HG02763 (cell line): ENCODE measurements at regions not wholly inside any gene's neighbourhood (a gene's known extent, or its start where the extent isn't known, plus 50 kb on each side); places are given as distances from the start of the nearest gene placed in this dataset.

ENCODE experiments used
- ATAC-seq: cut with Tn5 transposase; IDR thresholded peaks from one replicate; pipeline ENCODE4 v1.9.1; 2021; ENCODE audit warnings: mild to moderate bottlenecking, moderate library complexity; ENCODE audit not compliant: unreplicated experiment

DNA sequence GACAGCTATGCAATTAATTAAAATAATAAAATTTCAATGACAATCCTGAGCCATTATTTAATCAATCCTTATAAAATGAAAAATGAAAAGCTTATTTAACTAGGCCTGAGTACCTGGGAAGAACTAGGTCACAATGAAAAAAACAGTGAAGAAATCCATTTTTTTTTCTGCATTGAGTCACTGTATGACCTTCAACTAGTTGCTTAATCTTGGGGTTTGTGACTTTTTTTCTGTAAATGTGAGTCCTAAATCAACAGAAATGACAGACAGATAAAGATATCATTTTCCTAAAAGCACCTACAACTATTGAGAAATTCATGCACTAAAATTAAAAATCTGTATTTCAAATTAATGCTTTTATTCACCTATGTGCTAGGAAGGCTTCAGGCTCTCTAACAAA lies 96.8 kb downstream of the TMEM26 start:
- ATAC-seq, result no peak

DNA sequence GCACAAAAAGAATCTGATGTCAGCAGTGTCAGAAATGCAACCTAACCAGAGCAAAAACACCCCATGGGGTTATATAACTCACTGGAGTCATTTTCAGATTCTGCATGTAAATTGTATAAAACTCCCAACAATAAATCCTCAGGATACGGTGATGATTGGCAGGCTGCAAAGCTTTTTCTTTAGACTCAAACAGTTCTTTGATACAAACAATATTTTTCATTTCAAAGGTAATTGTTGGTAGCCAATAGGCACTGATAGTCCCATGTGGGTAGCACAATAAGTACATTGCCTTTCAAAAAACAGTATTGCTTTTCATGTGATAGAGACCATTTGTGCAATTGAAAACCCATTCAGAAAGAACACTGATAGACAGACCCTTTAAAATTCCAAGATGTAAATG lies 98.0 kb downstream of the TMEM26 start:
- ATAC-seq, result no peak

DNA sequence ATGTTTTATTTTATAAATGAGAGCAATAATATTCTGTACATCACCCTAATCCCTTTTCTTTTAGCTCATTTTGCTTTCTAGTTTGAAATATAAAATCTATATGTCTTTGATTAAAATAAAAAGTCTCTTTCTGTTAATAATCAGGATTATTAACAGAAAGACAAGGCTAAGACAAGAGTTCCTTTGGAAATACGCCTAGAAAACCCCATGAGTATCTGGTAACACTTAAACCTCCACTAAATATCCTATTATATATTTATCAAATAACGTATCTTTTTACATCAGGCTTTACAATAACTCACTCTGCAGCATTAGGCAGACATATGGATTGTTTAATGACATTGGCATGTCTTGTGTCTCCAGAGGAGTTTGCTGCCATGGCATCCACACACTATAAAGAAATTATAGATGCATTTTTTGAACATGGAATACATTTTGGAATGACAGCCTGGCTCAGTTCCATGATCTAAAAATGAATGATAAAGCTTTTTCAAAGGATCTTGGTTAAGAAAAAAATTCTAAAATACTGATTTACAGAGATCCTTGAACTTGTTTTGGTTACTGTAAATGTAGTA lies 98.7 kb downstream of the TMEM26 start:
- ATAC-seq, result no peak

DNA sequence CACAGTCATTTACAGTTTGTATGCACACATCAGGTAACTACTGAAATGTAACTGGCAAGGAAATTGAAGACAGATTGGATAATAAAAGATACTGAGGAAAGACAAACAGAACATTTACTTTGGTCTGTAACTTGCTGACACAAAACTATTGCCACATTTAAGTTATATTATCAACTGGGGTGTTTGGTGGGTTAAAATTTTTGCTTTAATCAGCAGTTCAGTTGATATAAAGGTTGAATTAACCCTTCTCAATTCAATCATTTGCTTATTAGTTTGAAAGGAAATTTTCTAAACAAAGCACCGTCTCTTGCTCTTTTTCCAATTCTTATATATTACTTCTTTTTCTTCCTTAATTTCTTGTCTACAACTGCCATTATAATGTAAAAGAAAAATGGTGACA lies 102.4 kb downstream of the TMEM26 start:
- no peak for ATAC-seq

DNA sequence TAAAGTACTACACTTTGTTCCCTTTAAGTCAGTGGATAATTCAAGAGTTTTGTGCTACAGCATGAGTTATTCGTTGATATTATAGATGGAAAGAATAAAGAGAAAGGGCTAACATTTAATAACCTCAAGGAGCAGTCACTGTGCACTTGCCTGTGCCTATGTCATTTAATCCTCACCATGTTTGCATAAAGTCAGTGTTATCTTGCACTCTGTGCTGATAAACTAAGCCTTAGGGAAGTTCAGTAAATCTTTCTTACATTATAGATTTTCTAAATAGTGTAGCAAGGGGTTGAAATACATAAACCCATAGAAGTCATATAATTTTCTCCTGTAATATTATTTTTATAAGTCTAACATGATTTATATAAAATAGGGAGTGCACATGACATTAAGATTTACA lies 103.1 kb downstream of the TMEM26 start:
- no peak for ATAC-seq

DNA sequence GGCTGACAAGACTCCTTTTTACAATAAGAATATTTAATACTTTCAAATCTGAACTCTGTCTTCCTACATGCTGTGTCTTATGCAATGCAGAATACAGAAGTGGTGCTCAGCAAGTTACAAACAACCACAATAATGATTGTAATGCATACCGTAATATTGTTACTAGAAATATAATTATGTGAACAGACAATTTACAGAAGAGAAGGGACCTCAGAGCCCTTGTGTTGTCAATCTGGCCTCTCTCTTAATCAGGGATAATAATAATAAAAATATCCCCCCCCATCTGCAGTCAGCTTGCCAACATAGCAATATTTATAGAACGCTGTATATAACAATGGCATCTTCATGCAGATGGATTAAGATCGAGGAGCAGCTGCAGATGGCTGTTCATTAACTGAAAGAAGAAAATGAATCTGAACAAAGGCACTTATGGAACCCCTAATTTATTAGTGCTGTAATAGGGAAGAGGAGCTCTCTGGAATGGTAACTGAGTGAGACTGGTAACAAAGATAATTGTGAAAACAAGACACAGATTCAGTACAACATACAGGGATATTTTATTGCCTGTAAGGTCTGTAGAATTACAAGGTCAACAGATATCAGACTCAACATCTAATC lies 106.3 kb downstream of the TMEM26 start:
- no peak for ATAC-seq

DNA sequence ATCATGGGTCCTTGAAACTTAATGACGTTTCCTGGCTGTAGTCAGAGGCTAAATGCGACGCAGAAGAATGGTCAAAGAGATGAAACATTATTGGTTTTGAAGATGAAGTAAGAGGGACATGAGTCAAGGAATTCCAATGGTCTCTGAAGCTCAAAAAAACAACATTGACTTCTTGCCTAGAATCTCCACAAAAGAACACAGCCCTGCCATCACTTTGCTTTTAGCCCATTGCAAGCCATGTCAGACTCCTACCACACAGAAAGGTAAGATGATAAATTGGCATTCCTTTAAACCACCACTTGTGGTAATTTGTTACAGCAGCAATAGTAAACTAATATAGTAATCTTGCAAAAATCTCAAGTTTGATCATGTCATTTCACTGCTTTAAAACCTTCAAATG lies 109.4 kb downstream of the TMEM26 start:
- no peak for ATAC-seq

DNA sequence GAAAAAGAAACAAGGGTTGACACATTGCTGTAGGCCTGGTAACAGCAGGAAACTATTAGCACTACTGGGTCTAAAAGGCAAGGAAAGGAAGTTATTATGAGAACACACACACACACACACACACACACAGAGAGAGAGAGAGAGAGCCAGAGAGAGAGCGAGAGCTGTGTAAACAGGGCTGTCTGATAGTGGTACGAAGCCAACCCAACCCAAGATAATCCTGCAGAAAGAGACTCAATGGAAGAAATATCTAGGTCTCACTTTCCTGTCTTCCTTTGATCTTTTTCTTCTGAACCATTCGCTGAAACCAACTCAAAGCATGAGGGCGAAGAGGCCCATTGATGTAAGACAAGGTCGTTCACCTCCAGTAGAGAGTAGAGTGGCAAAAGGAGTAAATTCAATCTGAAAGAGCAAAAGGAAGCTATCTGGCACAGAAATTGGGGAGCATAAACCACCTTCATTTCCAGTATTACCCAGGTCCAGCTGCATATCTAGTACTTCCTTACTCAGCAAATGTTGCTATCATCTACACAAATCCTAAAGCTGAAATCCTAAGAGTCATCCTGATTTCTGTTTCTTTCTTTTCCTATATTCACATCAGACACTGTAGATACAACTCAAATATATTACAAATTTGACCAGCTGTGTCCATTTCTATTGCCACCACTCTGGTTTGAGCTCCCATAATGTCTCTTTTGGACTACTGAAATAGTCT lies 110.2 kb downstream of the TMEM26 start:
- ATAC-seq, result no peak

DNA sequence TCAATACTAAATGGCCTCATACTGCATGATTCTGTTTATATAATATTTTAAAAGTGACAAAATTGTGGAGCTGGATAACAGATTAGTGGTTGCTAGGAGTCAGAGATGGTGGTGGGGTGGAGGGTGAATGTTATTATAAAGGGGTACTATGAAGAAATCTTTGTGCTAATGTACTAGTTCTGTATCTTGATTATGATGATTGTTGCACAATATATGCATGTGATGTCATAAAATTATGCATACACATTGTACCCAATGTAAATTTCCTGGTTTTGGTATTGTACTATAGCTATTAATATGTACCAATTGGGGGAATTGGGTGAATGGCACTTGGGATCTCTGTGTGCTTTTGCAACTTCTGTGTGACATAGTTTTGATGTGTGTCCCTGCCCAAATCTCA lies 112.2 kb downstream of the TMEM26 start:
- ATAC-seq, result no peak

DNA sequence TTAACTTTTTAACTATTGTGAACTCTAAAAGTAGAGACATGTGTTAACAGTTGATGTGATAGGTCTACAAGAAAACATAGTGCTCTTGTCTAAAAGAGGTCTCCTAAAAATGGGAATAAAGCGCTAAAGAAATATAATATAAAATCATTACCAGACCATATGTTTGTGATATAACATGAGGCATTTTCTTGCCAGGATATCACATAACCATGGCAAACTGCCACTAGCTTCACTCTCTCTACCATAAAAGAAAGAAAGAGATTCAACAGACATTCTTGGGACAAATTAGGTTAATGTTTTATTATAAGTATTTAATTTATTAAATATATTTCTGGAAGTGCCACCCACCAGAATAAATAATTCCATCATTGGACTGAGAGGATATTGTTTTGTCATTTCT lies 115.0 kb downstream of the TMEM26 start:
- no peak for ATAC-seq

DNA sequence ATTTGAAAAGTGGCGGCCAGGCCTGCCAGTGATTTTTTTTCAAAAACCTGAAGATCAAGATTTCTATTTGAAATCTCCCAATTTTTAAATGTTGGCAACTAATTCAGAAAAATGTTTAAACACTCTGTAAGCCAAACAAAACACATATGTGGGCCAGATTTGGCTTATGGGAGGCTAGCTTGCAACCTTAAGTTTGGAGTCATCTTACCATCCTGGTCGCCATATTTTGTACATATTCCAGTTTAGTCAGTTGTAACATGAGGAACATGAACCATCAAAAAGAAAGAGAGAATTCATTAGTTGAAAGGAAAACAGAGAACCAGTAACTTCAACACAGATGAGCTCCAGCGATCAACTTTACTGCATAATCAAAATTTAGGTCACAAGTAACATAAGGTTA lies 115.4 kb downstream of the TMEM26 start:
- ATAC-seq, result no peak

DNA sequence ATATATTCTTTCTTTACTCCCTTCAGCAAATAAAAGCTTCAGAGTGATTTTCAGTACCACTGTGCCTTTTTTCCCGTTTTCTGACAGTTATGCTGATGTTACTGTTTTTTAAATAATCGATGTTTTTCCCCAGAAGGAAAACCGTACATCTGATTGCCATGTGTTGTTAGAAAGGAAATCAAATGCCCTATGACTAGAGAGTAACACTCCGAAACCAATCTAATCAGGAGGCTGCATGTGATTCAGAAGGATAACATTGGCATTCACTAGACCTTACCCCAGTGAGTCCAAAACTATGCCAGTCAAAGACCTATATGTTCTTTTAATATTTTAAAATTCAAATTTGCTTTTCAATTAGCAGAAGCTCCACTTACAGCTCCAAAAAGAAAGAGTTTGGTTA lies 116.3 kb downstream of the TMEM26 start:
- no peak for ATAC-seq

DNA sequence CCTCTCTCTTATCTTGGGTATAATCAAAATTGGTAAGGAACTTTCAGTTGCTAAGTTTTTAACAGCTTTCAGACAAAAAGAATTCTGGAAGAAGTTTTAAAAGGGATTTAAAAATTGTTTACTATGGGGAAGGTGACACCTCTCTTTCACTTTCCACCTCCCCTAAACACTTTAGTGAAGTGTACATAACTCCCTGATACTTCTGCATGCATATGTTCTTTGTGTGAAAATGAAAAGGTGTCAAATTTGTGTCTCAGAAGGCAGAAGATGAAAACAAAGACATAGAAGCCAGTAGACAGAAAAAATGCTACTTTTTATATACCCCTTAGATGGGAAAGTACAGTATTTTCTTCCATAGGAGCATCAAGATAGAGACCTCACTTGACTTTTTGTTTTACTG lies 117.8 kb downstream of the TMEM26 start:
- ATAC-seq, result no peak

DNA sequence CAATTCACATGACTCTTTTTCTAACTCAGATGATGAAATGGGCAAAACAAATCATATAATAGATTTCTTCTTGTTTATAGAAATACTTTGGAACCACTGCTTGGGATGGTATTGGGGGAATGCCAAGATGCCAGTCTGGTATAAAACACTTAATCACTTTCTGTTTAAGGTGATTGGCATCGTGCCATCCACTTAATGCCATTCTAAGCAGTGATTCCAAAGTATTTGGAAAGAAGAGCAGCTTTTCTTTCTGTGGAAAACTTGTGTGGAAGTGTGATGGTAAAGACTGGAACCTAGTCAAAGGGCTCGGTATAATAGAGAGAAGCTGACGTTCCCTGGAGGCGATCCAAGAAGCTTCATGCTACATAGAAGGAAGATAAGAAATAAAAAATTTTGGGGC lies 120.6 kb downstream of the TMEM26 start:
- ATAC-seq, result no peak

DNA sequence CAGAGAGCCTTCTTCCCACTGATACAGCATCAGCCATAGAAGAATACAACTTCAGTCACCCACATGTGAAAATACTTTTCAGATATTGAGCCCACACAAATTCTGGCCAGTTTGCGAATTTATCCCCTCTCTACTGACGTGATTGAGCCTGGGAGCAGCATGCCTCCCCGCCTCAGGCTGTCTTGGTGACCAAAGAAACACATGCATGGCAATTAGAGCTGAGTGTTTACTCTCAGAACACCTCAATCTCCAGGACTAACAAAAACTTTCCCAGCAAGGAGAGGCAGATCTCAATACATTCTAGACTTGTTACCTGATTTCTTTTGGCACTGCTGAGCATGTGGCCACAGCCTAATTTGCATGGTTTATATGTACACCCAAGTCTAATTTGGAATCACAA lies 122.5 kb downstream of the TMEM26 start:
- ATAC-seq, result no peak

DNA sequence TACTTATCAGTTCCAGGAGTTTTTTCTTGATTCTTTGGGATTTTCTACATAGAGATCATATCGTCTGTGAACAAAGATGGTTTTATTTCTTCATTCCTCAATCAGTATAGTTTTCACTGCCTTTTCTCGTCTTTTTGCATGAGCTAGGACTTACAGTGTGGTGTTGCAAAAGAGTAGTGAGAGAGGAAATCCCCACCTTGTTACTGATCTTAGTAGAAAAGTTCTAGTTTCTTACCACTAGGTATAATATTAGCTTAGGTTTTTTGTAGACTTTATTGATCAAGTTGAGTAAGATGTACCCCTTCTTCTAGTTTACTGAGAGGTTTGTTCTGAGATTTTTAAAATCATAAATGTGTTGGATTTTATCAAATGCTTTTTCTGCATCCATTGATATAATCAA lies 123.3 kb downstream of the TMEM26 start:
- peak; percentile 83 for ATAC-seq

DNA sequence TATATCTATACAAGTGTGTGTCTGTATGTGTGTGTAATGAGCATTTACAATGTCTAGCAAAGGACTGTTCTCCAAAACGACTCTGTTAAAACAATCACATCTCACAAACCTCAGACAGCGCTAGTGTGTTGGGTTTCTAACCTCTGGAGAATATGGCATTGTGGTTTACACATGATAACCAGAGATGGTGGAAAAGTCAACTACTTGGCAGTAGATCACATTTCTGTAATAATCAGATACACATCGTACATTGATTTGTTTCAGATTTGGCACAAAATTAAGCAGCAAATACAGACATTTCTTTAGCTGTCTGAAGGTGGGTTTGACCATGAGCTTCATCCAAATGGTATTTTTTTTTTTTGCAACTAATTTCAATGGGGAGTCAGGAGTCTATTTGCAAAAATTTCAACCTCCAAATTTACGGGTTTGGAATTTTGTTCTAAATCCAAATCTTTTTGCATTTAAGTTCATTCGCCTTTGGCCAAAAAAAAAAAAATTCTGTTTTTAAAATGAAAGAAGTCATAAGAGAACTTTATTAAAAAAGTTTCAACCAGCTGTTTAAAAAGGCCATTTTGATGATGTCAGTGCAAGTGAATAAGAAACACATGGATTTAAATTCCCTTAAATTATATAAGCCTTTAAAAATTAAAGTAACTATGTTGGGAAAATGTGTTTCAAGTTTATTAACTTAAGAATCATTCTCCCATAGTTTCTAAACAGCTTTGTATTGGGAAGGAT lies 127.8 kb downstream of the TMEM26 start:
- no peak for ATAC-seq

DNA sequence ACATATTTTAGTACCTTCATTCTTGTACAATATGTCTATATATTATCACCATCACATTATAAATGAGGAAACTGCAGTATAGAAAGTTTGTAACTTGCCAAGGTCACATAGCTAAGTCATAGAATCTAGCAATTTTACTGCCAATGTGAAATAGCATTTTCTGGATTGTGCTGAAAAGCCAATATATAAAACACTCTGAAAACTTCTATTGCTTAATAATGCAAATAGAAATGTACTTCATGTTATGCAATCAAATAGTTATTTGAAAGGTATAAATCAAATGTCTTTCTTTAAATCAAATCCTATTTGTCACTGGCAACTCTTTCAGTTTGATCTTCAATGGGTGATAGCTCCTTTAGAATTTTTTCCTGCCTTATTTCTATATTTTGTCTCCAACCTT lies 129.5 kb downstream of the TMEM26 start:
- ATAC-seq, result no peak

DNA sequence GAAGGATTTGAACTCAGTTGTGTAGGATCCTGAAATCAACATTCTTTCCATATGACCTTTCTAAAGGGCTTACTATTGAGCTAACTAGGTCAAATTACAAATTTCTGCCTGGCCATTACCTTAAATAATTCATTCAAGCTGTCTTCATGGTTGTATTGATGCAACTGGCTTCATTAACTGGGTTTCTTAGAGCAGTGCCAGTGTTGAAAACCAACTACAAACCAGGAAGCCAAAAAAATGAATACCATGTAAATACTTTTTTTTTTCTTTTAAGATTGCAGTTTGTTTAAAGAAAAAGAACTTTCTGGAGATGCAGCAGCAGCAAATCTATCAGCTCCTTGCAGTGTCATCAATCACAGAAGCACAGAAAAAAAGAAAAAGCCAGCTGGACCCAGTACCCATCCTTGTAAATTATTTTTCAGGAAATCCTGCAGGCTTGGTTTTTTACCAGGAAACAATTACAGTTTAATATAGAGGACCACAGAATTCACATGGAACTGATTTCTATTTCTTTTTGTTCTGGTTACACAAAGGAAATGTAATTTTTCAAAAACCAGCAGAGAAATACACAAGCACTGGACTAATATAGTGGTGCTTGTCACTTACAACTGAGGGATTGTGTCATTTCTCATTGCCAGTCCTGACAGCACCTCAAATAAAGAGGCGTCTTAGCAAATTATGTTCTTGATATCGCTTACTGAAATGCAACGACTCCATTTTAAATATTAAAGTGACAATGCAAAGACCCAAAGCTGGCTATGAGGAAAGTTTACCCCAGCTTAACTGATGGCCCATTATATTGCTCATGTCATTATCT lies 131.9 kb downstream of the TMEM26 start:
- no peak for ATAC-seq

DNA sequence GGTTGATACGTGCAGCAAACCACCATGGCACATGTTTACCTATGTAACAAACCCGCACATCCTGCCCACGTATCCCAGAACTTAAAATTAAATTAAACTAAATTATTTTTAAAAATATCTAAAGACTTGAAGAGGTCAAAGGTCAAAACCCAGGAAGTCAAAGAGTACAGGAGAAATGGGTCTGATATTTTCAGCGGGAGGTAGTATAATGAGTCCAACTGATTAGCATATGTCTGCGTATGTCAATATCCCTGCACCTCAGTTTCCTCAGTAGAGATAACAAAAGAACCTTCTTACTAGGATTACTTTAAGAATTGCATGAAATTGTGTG lies 133.0 kb downstream of the TMEM26 start:
- ATAC-seq, result no peak
